ENCODE measurements at regions not wholly inside any gene's neighbourhood (a gene's known extent, or its start where the extent isn't known, plus 50 kb on each side); places are given as distances from the start of the nearest gene placed in this dataset.

DNA sequence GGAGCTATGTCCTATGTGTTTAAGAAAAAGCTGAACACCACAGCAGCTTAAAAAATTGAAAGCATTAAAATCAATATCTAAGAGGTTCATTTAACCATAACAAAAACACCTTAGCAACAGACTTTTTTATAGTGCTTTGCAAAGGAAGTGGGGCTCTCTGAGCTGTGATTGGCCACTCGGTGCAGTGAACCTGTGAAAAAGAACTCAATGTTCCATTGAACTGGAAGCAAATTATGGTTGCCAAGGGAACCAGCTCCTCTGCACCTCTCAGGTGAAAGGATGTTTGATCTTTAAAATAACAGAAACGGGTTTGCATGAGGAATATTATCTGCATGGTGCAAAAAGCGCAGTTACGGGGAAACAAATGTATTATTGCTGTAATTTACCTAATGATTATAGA is 149.4 kb downstream of the SNAPC1 start:
- TF ChIP-seq, protein P1, sequence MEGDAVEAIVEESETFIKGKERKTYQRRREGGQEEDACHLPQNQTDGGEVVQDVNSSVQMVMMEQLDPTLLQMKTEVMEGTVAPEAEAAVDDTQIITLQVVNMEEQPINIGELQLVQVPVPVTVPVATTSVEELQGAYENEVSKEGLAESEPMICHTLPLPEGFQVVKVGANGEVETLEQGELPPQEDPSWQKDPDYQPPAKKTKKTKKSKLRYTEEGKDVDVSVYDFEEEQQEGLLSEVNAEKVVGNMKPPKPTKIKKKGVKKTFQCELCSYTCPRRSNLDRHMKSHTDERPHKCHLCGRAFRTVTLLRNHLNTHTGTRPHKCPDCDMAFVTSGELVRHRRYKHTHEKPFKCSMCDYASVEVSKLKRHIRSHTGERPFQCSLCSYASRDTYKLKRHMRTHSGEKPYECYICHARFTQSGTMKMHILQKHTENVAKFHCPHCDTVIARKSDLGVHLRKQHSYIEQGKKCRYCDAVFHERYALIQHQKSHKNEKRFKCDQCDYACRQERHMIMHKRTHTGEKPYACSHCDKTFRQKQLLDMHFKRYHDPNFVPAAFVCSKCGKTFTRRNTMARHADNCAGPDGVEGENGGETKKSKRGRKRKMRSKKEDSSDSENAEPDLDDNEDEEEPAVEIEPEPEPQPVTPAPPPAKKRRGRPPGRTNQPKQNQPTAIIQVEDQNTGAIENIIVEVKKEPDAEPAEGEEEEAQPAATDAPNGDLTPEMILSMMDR (IDR thresholded peaks at IDR 0.05) = no peak
- TF ChIP-seq EZH2 (IDR thresholded peaks at IDR 0.05) = no peak

All from neural progenitor cell (in vitro differentiated cells).